Endothelial cell of hepatic sinusoid (primary cell): ENCODE measurements at regions not wholly inside any gene's neighbourhood (a gene's known extent, or its start where the extent isn't known, plus 50 kb on each side); places are given as distances from the start of the nearest gene placed in this dataset.

Experiments
- in situ Hi-C: cut with HindIII; loops from 2 replicates; pipeline ENCODE4 v1.10.0; 2017; ENCODE audit warnings: low sequenced_read_pairs

DNA sequence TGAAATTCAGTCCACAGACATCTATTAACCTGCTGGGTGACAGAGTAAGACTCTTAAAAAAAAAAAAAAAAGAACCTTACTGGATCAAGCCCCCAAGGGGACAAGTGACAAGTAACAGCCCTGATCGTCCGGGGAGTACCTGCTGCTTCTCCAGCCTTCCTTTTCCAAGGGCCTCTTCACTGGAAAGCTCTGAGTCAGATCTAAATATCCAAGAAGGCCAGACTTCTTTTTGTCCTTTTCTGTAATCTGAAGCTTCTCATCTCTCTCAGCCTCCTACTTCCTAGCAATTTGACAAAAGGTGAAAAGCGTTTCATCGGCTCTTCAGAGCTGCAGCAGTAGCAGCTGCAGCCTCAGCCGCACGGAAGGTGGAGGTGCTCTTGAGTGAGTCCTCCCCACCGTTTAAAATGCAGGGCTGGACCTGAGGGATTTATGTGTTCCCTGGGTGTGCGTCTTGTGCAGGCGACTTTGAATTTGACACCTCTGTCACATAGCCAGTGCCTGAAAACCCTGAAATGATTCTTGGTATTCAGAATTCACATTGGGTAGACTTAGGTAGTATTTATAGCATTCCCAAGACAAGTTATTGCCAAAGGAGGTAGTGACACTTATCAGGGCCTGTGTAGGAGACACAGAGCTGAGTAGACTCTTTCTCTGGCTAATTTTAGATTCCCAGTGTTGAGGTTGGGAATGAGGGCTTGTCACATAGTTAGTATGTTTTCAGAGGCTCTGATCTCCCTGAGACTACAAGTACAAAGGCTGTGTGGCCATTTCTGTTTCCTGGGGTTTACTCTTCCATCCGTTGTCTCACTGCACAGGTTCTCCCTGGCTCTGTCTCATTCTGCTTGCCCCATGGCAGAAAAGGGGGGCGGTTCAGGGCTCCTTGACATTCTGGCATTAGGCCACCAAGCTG is 291.2 kb upstream of the C2CD4B start:
- in situ Hi-C loops: no loop called here

DNA sequence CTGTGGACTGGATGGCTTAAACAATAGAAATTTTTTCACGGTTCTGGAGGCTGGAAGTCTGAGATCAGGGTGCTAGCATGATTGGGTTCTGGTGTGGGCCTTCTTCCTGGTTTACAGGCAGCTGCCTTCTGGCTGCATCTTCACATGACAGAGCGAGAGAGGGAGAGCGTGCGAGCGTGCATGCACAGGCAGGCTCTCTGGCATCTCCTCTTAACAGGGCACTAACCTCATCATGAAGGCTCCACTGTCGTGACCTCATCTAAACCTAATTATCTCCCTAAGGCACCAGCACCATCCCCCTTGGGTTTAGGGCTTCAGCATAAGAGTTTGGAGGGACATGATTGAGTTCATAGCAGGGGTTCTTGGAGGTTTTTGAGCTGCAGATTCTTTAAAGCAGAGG is 292.0 kb upstream of the C2CD4B start:
- in situ Hi-C loops: no loop called here

DNA sequence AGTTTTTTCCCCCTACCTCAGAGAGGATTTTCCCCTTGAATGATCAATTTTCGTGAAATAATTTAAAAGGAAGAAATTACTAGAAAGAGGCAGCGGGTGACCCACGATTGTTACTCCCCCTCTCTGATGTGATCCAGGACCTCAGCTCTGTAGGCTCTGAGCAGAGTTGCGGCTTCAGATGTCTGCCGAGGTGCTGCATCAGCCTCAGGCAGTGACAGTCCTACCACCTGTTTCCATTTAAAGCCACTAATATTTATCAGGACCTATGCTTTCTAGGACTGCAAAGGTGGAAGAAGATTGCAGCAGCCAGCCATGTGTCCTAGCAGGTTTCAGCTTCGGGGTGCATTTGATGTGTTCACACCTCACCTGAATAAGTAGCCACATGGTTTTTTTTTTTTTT is 294.8 kb upstream of the C2CD4B start:
- in situ Hi-C loops: no loop called here

DNA sequence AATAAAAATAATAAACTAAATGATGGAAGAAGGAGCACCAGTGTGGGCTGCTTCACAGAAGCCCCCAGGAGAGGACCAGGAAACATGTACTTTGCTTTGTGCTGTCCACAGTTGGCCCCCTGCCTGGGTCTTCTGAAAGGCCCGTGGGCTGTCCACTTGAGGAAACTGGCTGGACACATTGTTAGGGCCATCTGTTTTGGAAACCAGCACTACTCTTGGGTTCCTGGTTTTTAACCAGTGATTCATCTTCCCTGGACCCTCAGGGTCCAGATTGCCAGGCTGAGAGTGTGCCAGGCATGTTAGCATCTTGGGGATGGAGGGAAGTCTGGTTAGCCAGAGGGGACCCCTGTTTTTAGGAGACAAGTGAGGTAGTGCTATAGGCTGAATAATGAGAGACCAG is 297.2 kb upstream of the C2CD4B start:
- in situ Hi-C loops: no loop called here

DNA sequence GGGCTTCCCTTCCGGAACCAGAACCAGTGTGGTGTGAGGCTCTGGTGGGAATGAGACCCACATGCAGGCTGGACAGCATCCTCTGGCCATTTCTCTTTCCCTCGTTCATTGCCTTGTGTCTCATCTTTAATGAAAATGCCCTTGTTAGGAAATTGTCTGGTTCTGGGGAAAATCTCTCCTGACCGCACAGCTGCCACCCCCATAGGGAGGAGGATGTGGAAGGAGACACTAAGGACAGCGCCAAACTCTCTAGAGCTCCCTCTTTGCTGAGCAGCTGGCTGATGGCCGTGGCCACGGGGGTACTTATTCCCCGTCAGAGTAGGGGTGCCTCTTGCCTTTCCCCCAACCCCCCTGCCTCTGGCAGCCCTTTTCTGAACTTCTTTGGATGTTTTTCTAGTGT is 297.6 kb upstream of the C2CD4B start:
- in situ Hi-C loops: no loop called here

DNA sequence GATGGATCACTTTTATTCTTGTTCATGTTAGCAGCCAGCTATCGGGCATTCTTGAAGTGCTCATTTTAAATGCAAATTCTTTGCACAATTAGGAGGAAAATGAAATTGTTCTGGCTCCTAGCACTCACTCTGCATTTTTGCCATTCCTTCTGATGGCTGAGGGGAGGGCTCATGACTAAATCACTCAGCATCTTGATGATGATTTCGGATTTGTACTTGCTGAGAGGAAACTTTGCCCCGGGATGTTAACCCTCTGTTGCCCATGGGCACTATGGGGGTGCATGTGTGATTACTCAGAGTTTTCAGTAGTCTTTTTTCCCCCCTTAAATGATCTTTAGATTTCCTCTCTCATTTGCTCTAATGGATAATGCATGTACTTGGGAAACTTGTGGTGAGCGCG is 299.6 kb upstream of the C2CD4B start:
- in situ Hi-C loops: loop anchor here (5.0 kb wide), 1 partner anchor 88 kb away; no protein-coding TSS in a partner anchor

DNA sequence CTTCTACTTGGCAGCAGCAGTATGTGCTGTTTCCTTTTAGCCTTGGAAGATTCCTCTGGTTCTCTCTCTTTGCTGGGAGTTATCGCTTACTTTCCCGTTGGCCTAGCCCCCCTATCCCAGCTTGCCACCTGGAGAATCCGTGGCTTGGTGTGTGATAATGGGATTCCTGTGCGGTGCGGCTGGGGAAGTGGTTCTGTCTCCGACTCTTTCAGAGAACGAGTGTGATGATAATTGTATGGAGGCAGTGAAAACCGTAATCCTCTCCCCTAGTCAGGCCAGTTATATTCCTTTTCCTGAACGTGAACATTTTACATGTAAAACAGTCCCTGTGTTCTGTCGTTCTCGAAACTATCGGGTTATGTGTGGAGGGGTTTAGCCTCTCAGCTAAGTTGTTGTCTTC is 300.1 kb upstream of the C2CD4B start:
- in situ Hi-C loops: loop anchor here (5.0 kb wide), 1 partner anchor 87 kb away; no protein-coding TSS in a partner anchor

DNA sequence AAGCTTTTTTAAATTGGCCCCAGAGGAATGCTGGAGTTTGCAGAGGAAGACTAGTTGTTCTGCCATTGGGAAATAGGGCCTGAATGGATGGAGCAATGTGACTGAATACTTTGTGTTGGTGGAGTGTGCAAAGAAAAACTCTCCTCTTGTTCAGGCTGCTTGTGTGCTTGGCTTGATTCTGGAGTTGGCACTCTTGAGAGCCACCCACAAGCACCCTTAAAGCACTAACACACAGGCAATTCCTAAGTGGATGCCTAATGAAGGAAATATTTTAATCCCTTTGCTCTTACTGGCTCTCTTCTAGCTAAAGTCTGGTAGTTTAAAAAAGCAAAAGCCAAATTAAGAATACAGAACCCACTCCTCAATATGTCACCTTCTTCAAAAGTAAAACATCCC is 304.4 kb upstream of the C2CD4B start:
- in situ Hi-C loops: loop anchor here (5.0 kb wide), 1 partner anchor 83 kb away; no protein-coding TSS in a partner anchor

DNA sequence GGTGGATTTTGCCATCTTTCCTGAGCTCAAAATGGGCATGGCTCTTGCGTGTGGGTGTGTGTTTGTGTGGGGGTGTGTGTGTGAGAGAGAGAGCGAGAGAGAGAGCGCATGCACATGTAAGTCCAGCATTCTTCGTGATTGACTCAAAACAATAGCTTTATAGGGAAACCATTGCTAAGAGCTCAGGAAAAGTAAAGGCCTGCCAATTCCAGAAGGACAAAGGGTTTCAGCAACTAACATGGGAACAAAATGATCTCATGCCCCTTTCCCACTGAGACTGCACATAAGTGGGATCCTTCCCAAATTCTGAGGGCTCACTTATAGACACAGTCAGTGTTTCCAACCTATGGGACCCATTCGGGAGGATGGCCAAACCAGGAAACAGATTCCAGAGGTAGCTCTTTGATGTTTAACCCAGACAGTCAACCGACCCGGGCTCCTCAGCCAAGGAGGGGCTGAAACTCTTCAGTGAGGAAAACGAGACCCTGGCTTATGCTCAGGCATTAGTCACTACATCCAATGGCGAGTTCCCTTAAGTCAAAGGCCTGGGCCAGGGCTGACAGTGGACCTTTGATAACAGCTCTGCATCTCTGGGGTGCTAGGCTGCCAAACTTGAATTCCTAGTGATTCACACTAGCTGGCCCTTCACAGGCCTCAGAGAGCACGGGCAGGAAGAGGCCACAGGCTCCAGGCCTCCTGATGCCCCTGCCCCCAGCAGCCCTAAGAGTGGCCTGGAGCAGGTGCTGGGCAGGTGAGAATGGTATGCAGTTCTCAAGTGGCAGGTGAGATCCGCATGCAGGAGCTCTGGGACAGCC is 305.0 kb upstream of the C2CD4B start:
- in situ Hi-C loops: loop anchor here (5.0 to 10.0 kb wide), 2 partner anchors 55 to 82 kb away; no protein-coding TSS in a partner anchor

DNA sequence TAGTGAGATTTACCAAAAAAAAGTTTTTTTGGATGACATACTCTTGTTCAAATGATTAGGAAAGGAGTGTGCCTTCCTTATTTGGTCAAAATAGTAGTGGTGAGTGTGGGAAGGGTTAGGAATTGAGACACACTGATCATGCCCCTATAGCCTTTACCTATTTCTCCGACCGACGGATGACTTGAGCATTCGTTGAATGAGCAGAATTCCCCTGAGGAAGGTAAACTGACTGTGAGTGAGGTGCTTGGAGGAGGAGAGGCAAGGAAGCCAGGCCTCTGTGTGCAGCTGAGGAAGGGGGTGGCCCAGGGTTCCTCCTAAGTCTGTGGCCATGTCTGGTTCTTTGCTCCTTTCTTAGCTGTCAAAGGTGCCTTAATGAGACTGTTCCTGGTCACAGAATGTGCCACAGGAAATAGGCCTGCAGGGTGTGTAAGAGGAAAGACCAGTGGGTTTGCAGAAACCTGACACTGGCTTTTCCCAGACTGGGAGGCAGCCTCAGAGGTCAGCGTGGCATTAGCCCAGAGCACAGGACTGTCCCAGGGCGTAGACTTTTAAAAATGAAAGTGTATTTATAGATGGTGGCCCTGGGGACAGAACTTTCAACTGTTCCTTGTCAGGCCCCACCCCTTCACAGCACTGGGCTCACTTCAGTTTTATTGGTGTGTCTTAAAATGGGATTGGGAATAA is 307.7 kb upstream of the C2CD4B start:
- in situ Hi-C loops: loop anchor here (10.0 kb wide), 1 partner anchor 52 kb away; no protein-coding TSS in a partner anchor

DNA sequence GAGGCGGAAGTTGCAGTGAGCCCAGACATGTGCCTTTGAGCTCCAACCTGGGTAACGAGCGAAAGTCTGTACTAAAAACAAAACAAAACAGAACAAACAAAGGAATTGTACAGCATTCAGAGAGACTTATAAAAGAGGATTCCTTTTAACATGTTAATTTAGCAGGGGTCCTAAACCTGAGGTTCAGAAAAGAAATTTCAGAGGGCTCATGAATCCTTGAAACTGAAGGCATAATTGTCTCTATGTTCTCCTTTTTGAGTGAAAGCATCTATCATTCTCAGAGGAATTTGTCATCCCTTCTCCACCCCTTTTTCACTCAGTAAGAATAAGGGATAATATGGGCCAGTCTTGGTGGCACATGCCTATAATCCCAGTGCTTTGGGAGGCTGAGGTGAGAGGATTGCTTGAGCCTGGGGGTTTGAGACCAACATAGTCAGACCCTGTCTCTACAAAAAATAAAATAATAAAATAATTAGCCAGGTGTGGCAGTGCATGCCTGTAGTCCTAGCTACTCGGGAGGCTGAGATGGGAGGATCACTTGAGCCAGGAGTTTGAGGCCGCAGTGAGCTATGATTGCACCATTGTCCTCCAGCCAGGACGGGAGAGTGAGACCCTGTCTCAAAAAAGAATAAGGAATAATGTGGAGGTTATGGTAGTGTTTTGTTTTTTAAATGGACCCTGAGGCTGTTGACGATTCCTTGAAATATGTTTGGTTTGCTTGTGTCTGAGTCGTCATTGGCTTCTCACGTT is 309.1 kb upstream of the C2CD4B start:
- in situ Hi-C loops: loop anchor here (10.0 kb wide), 1 partner anchor 51 kb away; no protein-coding TSS in a partner anchor

DNA sequence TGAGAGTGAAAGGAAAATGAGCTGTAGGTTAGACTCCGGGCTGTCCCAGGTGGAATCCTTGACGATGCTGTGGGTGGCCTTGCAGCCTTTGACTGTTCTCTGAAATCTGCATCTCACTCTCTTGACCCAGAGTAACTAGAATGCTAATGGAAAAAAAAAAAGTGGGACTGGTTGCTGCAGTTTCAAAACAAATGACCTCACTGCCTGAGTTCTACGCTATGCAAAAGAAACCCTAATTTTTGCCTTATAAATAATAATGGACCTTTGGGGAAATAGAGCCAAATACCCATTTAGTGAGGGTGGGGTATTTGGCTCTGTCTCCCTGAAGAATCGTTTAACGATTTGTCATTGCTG is 309.7 kb upstream of the C2CD4B start:
- in situ Hi-C loops: loop anchor here (10.0 kb wide), 1 partner anchor 50 kb away; no protein-coding TSS in a partner anchor

DNA sequence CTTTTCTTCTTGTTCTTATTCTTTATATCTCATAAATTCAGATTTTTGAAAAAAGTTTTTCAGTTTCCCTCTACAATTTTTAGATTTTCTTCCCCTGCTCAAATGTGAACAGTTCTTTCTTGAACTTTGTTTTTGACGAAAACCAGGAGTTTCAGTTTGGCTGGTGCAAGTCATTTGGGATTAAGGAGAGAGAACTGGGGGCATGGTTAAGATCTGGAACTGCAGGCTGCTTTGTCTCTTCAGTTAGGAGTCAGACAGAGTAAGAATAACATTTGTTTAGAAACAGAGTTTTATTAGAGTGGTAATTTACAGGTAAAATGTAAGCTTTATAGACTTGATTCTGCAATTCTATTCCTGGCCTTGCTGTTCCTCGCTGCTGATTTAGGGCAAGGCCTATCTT is 310.5 kb upstream of the C2CD4B start:
- in situ Hi-C loops: loop anchor here (10.0 kb wide), 1 partner anchor 49 kb away; no protein-coding TSS in a partner anchor

DNA sequence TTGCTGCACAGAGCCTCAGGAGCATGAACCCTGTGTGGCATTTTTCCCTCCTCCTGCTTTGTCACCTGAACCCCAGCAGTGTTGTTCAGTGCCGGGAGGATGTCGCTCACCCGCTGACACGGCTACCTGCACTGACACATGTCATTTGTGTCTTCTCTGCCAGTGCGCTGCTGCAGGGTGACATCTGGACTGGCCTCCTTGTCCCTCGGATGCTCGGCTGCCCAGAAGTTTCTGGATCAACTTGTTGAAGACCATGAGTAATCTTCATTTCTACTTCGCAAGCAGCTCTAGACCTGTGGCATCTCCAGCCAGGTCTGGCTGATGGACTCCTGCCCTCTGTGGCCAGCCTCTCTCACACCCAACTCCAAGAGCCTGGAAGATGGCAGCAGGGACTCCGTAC is 311.1 kb upstream of the C2CD4B start:
- in situ Hi-C loops: loop anchor here (10.0 kb wide), 1 partner anchor 49 kb away; no protein-coding TSS in a partner anchor

DNA sequence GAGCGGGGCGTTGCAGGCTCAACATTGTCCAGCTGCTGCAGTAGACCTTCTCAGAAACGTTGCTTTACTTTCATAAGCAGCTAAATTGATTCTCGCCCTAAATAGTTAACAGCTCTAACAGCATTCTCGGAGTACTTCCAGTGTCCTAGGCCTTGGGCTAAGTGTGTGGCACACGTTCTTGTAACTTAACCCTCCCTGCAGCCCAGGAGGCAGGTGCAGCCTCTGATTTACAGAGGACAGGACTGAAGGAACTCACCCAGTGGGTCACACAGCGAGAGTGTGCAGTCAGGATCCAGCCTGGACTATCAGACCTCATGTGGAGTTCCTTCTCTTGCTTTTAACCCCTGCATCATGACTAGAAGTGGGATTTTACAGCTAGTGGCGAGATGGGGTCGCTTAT is 312.8 kb upstream of the C2CD4B start:
- in situ Hi-C loops: loop anchor here (10.0 kb wide), 1 partner anchor 47 kb away; no protein-coding TSS in a partner anchor

DNA sequence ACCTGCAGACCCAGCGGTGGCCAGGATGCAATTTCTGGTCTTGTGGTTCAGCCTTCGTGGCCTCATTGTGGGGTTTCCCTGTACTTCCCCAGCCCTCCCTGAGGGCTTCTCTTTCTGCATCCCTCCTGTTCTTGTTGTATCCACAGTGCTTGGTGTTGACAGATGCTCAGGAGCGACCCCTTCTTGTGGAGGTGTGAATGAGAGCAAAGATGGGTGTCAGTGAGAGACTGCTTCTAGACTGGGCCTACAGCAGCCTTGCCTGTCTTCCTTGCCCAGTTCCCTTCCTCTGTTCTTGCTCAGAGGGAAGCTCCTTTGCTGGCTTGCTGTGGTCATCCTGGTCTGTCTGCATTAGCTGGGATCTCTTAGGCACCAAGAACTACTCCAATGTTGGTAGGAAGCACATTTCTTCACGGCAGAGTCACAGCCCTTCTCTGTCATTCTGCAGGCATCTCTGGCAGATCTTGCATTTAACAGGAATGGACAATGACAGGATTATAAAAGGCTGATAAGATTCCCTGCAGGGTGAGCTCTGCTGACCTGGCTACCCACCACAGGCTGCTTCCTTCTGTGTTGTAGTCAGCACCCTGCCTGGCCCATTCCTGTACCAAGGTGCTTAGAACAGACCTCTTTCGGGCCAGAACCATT is 317.8 kb upstream of the C2CD4B start:
- in situ Hi-C loops: no loop called here

DNA sequence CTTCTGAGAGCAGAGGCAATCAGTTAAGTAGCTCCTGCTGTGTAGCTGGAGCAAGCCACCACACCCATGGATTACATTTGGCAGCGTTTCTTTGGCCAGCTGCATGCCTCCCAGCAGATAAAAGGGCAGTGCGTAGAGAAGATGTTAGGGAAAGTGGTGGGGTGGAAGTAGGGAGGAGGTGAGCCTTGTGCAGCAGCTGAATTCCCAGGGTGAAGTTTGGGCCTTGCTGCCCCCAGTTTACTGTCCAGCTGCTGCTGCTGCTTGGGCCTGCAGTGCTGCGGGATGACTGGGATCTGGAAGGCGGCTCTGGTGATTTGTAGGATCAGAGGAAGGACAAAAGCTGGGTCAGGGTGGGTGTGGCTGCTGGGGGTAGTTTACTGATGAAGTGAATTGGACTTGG is 318.7 kb upstream of the C2CD4B start:
- in situ Hi-C loops: no loop called here

DNA sequence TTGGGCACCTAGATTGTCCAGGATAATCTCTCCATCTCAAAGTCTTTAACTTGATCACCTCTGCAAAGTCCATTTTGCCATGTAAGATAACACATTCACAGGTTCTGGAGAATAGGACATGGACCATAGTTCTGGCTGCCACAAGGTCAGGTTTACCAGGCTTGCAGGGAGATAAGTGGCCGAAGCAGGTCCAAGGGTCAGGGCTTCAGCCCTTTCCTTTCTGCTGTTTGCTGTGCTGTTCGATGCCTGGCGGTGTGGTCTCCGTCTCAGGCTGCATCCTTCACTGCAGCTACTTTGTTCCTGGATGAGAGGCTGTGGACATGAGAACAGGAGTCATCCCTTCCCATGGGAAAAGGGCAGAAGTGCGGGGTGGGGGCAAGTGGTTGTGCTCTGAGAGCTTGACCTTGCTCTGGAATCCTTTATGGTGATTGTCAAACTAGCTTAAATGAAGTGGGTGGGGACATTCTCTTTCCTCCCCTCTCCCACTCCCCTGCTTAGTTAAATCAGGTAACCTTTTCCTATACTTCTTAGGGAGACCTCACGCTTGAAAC is 320.2 kb upstream of the C2CD4B start:
- in situ Hi-C loops: no loop called here

DNA sequence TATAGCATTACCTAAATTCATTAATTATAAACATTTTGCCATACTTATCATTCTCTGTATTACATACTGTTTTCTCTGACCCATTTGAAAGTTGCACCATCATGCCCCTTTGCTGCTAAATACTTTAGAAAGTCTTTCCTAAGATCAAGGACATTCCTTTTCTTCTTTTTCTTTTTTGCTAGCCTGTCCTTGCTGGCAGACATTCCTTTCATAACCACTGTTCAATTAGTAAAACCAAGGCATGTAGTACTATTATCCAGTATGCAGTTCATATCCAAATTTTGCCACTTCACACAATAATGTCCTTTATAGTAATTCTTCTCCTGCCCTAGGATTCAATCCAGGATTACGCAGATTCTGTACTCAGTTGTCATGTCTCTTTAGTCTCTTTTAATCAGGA is 321.0 kb upstream of the C2CD4B start:
- in situ Hi-C loops: no loop called here
